Mesothelial cell of epicardium (in vitro differentiated cells): ENCODE measurements at regions not wholly inside any gene's neighbourhood (a gene's known extent, or its start where the extent isn't known, plus 50 kb on each side); places are given as distances from the start of the nearest gene placed in this dataset.

Experiments
- DNase-seq, 2 experiments: peaks; one replicate each; pipeline ENCODE4 v3.0.0; 2021; ENCODE audit warnings: low spot score in 2 of 2; ENCODE audit not compliant: unreplicated experiment in 2 of 2
- H3K27ac Mint-ChIP-seq: 2 replicates; pipeline ENCODE4 v1.8.0; 2021; ENCODE audit warnings: mixed read lengths
- H3K27me3 Mint-ChIP-seq: 2 replicates; pipeline ENCODE4 v1.8.0; 2021; ENCODE audit warnings: low read depth, mixed read lengths
- H3K36me3 Mint-ChIP-seq: 2 replicates; pipeline ENCODE4 v1.8.0; 2021; ENCODE audit warnings: mixed read lengths
- H3K4me1 Mint-ChIP-seq: 2 replicates; pipeline ENCODE4 v1.8.0; 2021; ENCODE audit warnings: mixed read lengths
- H3K4me3 Mint-ChIP-seq: 2 replicates; pipeline ENCODE4 v1.8.0; 2021; ENCODE audit warnings: mild to moderate bottlenecking, moderate library complexity, mixed read lengths
- H3K9me3 Mint-ChIP-seq: 2 replicates; pipeline ENCODE4 v1.8.0; 2021; ENCODE audit warnings: mixed read lengths
- CTCF ChIP-seq: fragments of 200-600 bp; sonication (generic); IDR thresholded peaks from one replicate; pipeline ENCODE4 v1.5.0; 2021; ENCODE audit warnings: antibody characterized with exemption; ENCODE audit not compliant: unreplicated experiment

DNA sequence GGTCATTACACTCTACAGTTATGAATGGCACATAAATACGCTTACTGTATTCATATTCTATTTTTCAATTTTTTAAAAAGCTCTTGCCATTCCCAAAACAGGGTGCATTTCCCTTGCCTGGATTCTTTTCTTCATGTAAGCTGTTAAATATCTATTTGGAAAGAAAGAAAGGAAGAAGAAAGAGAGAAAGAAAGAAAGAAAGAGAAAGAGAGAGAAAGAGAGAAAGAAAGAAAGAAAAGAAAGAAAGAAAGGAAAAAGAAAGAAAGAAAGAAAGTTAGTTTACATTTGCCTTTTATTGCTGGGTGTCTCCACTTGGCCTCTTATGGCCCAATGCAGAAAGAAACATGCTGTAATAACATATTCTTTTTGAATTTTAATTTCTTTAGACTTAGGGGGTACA lies 165.9 kb upstream of the ATXN1 start:
- TF ChIP-seq CTCF: no peak
- Mint-ChIP-seq H3K4me1 (no peaks in the 10 kb centered on the region), H3K4me3 (no peak overlapping the region), H3K36me3 (no peaks in the 10 kb centered on the region), H3K27me3 (no peaks in the 10 kb centered on the region), H3K27ac (no peak overlapping the region), H3K9me3 (peaks cover 3% of the 10 kb centered on the region)
- no peak for DNase-seq

DNA sequence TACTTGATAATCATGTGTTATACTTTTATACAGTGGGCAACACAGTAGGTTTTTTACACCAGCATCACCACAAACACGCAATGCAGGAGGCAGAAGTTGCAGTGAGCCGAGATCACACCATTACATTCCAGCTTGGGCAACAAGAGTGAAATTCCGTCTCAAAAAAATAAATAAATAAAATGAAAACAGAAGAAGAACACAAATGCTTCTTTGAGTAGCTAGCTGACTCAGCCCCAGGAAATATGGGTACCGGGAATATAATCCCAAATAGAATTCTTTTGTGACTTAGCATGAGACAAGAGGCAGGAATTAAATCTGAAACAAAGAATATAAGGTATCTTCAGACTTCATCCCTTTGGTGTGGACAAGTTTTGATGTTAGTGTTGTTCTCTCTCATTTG lies 164.2 kb upstream of the ATXN1 start:
- TF ChIP-seq CTCF: no peak
- Mint-ChIP-seq H3K9me3 (peaks cover 3% of the 10 kb centered on the region), H3K36me3 (no peaks in the 10 kb centered on the region), H3K4me3 (no peak overlapping the region), H3K4me1 (no peaks in the 10 kb centered on the region), H3K27ac (no peak overlapping the region), H3K27me3 (no peaks in the 10 kb centered on the region)
- DNase-seq: no peak

- no peak for DNase-seq
- H3K27ac Mint-ChIP-seq: no peak overlapping the region
- no peak overlapping the region for H3K4me3 Mint-ChIP-seq
- H3K9me3 Mint-ChIP-seq: peaks cover 3% of the 10 kb centered on the region
- H3K36me3 Mint-ChIP-seq: no peaks in the 10 kb centered on the region
- H3K27me3 Mint-ChIP-seq: no peaks in the 10 kb centered on the region
- TF ChIP-seq CTCF: no peak
- no peaks in the 10 kb centered on the region for H3K4me1 Mint-ChIP-seq
Observed at GRCh38 chr6:16922282-16922681, 161.0 kb upstream of the ATXN1 start.

DNA sequence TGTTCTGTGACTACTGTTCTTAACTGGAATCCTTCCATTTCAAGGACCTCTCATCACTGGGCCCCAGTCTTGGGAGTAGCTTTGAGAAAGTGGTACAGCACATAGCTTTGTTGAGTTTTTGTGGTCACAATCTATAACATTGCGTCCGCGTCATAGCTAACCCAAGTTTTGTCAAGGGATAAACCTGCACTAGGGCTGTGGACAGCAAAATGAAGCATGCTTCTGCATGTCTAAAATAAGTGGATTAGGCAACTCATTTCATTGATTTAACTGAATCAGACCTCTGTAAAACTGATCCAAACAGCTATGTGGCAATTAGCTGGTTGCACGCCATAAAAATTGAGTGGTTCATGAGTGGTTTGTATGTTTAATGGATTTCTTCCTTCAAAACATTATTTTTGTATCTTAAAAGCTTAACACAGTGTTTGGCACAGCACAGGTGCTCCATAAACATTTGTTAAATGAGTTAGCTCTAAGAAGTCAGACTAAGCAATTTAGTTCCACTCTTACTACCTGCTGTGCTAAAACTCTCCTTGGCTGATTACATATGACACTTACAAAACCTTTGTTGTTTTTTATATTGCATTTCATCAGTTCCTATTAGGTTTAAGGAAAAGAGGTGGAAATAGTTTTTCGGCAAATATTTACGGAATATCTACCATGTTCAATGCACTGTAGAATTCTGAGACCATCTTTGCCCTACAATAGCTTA lies 160.3 kb upstream of the ATXN1 start:
- no peaks in the 10 kb centered on the region for H3K4me1 Mint-ChIP-seq
- H3K4me3 Mint-ChIP-seq: no peak overlapping the region
- H3K36me3 Mint-ChIP-seq: no peaks in the 10 kb centered on the region
- no peaks in the 10 kb centered on the region for H3K27me3 Mint-ChIP-seq
- no peak for DNase-seq
- TF ChIP-seq CTCF: no peak
- H3K9me3 Mint-ChIP-seq: peaks cover 3% of the 10 kb centered on the region
- no peak overlapping the region for H3K27ac Mint-ChIP-seq

DNA sequence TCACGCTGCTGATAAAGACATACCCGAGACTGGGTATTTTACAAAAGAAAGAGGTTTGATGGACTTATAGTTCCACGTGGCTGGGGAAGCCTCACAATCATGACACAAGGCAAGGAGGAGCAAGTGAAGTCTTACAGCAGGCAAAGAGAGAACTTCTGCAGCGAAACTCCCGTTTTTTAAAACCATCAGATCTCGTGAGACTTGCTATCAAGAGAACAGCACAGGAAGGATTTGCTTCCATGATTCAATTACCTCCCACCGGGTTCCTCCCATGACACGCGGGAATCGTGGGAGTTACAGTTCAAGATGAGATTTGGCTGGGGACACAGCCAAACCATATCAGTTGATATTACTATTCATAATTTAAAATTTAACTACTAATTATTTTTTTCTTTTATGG lies 157.3 kb upstream of the ATXN1 start:
- Mint-ChIP-seq H3K9me3 (peaks cover 13% of the 10 kb centered on the region), H3K27me3 (no peaks in the 10 kb centered on the region), H3K4me3 (no peak overlapping the region), H3K4me1 (no peaks in the 10 kb centered on the region), H3K36me3 (no peaks in the 10 kb centered on the region), H3K27ac (no peak overlapping the region)
- no peak for DNase-seq
- TF ChIP-seq CTCF: no peak

GRCh38 chr6:16914184-16914583 lies 152.9 kb upstream of the ATXN1 start:
- Mint-ChIP-seq H3K27me3 (no peaks in the 10 kb centered on the region), H3K9me3 (peaks cover 28% of the 10 kb centered on the region), H3K27ac (no peak overlapping the region), H3K4me1 (no peaks in the 10 kb centered on the region), H3K4me3 (no peak overlapping the region), H3K36me3 (peaks cover 3% of the 10 kb centered on the region)
- no peak for DNase-seq
- no peak for TF ChIP-seq CTCF
